HG03571 (cell line): ENCODE measurements at regions not wholly inside any gene's neighbourhood (a gene's known extent, or its start where the extent isn't known, plus 50 kb on each side); places are given as distances from the start of the nearest gene placed in this dataset.
"Not testable (repeated sequence)": the region's sequence is repeated elsewhere in the genome, so short reads cannot be mapped to it uniquely, and the experiment has no call there.

Experiments
- ATAC-seq: cut with Tn5 transposase; IDR thresholded peaks from one replicate; pipeline ENCODE4 v1.9.1; 2021; ENCODE audit not compliant: unreplicated experiment

DNA sequence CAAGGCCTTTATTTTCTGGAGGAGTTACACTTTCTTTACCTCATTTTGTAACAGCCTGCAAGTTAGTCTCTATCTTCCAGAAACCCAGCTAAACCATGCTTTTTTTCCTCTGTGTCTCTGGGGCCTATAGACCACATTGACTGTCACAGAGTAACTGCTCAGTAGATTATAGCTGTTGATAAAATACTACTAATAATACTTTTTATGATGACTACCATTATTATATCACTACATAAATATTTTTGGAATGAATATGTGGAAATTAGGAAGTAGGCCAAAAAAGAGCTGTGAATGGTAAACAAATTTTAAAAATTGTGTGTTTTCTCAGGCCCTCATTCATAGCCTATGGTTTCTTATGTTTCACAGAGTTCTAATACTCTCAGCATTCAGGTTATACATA is 233.1 kb upstream of the USP24 start:
- no peak for ATAC-seq

DNA sequence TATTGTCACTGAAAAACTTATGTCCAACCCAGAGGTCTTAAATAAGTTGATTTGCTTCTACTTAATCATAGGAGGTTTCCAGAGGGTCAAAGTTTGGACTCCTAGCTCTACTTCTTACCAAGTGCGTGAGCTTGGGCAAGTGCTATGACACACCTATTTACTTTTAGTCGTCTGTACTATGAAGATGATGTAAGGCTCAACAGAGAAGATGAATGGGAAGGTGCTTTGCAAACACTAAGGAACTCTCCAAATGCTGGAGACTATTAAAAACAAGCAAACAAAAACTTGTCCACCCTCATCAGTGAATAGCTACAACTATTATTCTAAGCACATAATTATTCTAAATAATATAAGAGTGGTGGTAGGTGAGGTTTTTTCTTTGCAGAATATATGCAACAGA is 232.3 kb upstream of the USP24 start:
- ATAC-seq, result no peak

DNA sequence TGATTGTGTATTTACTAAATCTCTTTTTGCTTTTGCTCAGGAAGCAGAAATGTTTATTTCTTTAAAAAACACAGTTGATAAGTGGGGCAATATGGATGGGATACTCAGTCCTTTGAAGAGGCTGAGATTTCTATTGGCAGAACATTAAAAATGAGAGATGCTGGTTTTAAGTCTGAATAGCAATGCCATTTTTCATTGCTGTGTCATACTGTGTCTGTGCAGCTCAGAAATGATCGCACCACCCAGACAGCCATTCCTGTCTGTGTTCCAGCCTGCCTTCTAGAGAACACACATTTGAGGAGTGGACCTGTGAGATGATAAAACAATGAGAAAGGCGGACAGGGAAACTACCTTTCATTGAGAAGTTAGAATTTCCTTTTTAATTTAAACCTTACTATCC is 231.2 kb upstream of the USP24 start:
- no peak for ATAC-seq

DNA sequence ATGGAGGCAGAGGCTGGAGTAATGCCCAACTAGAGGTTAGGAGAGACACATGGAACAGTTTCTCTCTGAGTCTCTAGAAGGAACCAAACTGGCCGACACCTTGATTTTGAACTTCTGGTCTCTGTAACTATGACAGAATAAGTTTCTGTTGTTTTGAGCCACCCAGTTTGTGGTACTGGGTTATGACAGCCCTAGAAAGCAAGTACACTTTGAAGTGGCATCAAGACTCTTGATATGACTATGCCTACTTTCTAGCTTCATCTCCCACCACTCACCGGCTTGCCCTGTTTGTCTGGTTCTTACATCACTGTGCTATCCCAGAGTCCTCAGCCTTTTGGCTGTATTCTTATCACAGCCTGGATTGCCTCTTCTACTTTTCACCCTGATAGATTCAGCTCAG is 230.3 kb upstream of the USP24 start:
- ATAC-seq, result peak; percentile 53

DNA sequence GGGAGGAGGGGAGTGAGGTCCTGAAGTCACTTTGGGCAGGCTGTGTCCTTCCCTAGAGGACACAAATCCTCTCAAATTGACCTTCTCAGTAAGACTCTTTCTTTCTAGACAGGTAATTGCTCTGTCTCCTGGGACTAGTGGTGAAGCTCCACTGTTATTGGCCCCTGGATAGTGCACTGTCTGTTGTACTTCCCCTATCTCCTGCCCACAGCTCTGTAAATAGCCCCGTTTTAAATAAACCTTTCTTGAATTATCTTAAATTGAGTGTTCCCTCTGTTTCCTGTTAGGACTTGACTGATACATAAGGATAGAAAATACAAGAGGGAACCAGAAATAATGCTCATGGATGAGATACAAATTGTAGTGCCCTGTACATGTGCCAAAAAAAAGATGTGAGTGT is 229.5 kb upstream of the USP24 start:
- ATAC-seq, result no peak

DNA sequence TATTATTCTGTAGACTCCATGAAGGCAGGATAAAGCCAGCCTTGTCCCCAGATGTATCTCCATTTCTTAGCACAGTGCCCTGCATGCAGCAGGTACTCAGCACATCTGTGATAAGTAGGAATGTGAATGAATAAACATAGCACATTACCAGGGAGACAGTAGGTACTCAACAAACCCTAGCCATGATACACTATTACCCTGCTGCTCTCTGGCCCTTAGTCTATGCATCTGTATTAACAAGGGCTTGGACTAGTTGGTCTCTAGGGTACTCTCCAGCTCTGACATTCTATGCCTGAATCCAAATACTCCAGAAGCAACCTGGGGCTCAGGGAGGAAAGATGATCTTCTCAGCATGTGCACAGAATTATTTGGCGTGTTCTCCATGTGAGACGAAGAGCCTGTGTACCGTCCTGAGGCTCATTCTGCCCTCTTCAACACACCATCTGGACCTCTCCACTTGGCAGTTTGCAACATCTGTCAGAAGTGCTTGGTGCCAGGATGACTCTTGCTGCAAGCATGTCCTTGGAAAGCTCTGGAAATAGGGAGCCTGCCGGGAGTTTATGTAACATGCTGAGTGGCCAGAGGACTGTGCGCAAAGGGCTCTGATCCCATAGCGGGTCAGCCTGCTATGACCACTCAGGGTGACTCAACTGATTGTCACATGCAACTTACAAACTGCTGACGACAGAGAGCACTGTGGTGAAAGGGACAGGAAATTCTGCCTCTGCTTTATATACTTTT is 228.2 kb upstream of the USP24 start:
- no peak for ATAC-seq

DNA sequence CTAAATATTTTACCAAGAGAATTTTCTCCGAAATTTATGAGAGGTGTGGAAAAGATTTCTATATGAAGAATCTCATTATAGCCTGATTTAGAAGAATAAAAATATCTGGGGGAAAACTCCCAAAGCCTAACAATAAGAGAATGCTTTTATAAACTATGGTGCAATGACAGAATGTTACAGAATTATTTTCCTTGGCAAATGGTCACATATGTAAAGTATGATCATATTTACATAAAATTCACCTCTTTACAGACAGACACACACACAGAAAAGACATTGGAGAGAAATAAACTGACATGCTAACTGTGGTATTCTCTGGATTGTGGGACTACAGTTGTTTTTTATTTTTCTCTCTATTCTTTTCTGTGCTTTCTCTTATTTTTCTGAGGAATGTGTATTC is 226.3 kb upstream of the USP24 start:
- ATAC-seq, result no peak

DNA sequence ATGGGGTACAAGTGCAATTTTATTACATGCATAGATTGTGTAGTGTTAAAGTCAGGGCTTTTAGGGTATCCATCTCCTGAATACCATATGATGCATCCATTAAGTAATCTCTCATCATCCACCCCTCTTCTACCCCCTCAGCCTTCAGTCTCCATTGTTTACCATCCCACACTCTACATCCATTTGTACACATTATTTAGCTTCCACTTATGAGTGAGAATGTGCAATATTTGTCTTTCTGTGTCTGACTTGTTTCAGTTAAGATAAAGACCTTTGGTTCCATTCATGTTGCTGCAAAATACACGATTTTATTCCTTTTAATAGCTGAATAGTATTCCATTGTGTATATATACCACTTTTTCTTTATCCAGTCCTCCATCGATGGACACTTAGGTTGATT is 222.5 kb upstream of the USP24 start:
- no peak for ATAC-seq

DNA sequence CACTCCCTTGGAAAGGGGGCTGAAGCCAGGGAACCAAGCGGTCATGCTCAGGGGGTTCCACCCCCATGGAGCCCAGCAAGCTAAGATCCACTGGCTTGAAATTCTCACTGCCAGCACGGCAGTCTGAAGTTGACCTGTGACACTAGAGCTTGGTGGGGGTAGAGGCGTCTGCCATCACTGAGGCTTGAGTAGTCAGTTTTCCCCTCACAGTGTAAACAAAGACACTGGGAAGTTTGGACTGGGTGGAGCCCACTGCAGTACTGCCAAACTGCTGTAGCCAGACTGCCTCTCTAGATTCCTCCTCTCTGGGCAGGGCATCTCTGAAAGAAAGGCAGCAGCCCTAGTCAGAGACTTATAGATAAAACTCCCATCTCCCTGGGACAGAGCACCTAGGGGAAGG is 215.6 kb upstream of the USP24 start:
- ATAC-seq, result not testable (repeated sequence)

DNA sequence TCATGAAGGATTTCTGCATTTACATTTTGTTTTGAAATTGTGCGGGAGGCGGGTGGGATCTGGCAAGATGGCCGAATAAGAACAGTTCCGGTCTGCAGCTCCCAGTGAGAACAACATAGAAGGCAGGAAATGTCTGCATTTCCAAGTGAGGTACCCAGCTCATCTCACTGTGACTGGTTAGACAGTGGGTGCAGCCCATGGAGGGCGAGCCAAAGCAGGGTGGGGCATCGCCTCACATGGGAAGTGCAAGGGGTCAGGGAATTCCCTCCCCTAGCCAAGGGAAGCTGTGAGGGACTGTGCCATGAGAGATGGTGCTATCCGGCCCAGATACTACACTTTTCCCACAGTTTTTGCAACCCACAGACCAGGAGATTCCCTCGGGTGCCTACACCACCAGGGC is 215.0 kb upstream of the USP24 start:
- not testable (repeated sequence) for ATAC-seq

DNA sequence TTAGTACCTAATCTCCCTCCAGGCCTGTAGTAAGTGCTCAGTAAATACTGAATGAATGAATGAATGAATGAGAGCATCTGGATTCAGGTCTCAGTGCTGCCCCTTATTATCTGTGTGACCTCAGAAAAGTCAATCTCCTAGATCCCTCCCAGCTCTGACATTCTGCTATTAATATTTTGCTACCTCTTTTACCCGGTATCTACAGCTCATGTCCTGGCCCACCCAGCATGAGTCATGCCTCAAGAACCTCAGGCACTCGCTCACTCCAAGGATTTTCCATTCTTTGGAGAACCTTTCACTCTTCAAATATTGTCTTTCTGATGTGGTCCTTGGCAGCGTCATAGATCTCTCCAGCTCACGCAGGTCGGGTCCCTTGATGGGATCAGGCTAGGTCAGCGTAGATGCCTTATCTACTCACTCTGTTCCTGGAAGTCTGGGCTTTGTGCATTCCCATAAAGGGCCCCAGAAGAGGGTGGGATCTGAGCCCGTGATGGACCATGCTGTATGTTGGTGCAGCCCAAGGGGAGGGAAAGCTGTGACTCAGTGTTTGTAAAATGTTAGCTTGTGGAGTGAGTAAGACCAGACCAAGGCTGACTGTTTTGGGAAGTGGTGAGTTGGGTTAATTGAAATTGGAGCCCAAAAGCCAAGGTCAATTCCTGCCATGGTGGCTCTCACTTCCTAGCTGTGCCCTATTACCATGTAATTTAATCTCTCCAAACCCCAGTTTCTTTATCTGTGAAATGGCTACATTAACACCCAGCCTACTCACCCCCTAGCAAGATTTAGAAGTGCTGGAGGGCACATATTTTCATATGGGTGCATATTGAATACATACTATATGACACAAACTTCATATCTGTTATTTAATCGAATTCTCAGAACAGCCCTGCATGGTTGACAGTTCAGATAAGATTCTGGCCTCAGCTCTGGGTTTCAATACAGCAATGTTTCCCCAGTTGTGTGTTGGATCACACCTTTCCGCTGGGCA is 214.1 kb upstream of the USP24 start:
- no peak for ATAC-seq

DNA sequence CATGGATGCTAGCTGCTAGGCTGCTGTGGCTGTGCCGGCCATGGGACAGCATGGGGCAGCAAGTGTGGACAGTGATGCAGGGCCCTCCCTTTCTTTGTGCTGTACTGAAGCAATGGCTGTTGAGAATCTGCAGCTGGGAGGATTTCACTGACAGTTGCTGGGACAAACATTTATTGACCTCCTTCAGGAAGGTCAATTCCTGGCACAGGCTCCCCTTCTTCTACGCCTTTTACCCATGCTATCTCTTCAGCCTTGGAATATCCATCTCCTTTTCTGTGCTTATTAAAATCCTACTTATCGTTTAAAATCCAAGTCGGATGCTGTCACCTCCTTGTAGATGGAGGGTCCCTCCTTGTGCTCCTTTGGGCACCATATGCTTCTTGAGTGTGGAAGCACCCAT is 213.1 kb upstream of the USP24 start:
- no peak for ATAC-seq

DNA sequence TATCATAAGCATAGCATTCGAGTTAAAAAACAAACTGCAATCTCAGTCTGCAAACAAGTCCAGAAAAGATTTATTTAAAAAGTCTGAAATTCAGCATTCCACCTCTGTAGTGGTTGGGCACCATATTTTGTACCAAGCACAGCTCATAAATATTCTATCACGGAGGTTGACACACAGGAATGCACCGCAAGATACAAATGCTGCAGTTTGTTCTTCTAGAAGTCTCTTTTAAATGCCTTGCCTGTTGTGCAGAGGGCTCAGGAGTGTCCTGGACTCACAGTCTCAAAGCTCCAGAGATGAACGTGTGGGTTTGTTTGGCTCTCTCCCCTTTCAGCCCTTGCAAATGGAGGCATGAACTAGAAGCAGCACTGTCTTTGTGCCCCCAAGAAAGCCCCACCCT is 212.4 kb upstream of the USP24 start:
- no peak for ATAC-seq

DNA sequence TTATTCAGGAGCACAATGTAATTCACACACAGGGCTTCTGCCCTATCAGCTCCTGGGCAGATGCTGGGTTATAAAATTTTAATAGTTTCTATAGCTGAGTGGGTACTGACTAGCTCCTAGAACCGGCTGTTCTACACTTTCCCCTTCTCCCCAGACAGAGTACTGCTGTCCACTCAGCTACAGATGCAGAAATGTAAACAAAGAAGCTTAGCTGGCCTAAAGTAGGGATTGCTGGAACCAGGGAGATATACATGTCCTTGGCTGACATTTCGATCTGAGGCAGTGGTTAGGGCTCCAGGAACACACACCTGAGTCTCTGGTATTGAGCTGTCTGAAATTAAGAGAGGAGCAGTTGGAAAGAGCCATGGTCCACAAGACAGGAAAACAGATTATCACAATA is 211.5 kb upstream of the USP24 start:
- no peak for ATAC-seq

DNA sequence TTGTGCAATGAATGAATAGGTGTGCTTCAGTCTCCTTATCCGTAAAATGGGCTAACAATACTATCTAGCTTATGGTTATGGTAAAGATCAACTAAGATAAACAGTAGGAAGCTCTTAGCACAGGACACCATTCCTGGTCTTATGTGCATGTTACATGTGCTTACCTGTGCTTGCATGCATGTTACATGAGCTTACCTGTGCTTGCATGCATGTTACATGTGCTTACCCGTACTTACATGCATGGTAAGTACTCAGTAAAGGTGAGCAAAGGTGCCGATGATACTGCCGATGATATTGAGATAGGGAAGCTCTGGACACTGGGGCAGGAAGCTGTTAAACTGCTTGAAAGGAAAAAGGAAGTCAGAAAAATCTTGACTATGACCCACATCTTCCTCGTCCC is 211.0 kb upstream of the USP24 start:
- no peak for ATAC-seq

DNA sequence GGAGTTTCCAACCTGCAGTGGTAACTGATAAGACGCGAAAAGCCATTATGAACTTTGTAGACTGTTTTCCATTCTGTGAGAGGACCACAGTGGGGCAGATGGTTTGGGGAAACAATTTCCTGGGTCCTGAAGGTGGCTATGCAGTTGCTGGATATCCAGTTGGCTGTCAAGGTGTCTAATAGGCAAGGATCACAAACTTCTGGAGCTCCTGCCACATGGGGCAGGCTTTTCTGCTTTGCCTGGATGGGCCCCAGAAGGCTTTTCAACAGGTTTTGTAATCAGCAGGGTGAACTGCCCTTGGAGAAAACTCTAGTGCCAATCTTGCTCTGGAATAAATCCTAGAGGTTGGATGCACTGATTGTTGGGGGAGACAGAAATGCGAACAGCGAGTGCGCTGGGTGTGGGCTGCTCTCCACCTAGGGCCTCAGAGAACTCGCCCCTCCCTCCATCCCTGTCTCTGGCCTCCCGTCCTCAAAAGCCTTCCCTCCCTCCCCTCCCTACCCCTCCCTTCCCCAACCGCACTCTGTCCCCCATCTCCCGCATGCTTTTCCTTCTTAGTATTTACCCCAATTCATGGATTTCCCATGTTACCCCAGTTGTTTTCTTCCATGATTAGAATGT is 210.3 kb upstream of the USP24 start:
- ATAC-seq, result no peak

DNA sequence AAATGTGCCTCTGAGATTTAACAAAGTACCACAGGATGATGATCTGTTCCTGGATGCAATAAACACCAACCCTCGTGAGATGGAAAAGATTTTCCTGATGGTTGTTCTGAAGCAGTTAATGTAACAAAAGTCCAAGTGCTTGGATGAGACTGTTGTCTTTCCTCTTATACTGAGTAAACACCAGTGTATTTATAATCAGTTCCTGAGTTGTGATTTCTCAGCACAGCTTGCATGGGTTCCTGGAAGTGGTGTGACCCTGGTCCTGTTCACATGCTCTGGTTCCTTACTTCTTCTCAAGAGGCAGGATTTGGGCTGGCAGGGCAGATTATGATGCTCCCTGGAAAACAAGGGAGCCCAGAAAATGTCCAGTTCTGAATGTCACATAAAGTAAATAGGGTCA is 208.2 kb upstream of the USP24 start:
- no peak for ATAC-seq

DNA sequence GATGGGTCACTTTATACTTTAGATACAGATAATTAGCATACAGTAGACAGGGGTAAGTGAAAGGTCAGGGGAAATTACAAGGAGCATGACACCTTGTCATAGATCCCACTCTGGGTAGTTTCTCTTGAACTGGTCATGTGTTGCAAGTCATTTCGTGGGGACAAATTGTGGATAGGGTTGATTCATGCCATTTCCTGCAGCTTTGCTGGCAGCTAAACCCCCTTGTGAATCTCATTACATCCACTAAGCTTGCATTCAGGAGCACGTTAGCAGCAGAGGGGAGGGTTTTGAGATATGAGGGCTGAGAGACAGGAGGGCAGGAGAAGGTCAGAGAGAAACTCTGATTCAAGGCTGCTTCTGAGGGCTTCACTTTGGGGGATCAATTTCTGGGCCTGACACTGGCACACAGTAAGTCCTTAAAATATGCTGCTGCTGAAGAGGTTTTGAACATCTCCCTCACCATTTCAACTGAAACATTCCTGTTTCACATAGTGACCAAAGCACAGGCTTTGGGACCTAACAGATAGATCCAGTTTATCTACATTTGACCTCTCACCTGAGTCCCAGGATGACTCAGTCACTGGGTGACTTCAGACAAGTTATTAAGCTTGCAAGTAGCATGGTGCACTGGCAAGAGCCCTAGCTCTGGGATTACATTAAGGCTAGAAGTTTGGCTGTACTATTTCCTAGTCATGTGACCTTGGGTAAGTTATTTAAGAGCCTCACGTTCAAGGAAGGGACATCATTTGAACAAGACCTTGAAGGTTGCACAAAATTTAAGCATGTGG is 206.0 kb upstream of the USP24 start:
- ATAC-seq, result no peak

DNA sequence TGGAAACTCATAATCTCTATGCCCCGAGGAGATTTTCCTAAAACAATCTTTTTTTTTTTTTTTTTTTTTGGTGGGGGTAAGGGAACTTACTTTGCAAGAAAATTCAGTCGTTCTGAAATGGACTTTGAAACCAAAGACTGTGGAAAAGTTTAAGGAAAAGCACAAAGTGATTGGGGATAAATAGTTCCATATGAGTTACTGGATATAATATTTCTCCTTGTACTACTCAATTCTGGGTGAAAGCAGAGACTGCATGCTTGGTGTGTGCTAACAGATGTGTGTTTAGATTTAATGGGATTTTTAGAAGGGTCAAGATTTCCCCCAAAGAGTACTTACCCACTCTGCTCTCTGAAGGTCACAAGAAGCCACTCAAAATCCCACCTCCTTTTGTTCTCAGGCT is 204.9 kb upstream of the USP24 start:
- no peak for ATAC-seq

DNA sequence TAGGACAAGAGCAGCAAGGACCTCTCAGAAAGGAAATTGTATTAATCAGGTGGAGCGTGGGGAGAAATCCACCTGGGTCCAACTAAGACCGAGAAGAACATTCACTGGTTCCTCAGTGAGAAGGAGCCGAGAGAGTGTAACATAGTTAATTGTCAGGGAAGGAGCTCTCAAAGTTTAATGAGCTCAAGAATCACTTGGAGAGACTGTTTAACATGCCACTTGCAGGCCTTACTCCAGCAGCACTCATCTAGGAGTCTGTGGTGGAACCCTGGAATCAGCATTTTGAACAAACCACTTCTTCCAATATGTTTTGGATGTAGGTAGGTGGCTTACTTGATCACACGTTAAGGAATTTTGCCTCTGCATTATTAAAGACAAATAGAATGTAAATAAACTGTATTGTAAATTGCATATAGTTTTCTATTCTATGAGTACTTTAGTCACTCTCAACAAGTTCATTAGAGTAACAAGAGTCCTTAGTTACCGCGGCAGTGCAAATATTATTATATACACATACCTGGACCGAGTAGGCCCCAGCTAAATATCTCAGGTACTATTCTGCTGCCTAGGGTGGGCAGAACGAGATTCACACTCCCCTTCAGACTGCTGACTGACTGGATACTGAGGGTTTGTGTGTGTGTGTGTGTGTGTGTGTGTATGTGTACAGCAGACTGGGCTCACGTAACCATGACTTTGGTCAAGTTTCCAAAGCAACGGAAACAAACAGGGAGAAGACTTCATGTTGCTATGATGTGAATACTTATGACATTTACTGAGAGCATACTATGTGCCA is 203.2 kb upstream of the USP24 start:
- ATAC-seq, result no peak
